Femur (tissue), 1 donor: ENCODE measurements at regions not wholly inside any gene's neighbourhood (a gene's known extent, or its start where the extent isn't known, plus 50 kb on each side); places are given as distances from the start of the nearest gene placed in this dataset.

ENCODE experiments used
- DNase-seq: peaks from one replicate; pipeline ENCODE4 v3.0.0-alpha.2; 2017

DNA sequence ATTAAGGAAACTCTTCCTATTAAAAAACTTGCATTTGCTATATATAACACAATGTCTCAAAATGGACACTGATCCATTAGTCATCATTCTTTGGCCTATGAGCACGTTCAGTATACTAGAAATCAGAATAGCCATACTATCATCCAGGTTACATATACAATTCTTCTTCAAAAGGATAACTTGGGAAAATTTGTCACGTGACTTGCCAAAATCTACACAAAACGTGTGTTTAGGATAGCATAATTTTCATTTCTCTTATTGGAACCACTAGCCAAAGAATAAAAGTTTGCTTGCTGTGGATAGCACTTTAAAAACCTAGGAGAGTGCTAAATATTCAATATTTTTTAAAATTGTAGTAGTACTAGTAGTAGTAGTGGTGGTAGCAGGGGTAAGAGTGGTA, 714.3 kb upstream of the FOXG1 start:
- DNase-seq, result no peak

- DNase-seq, result no peak
These were observed 711.6 kb upstream of the FOXG1 start for GRCh38 chr14:28055008-28055407.

DNA sequence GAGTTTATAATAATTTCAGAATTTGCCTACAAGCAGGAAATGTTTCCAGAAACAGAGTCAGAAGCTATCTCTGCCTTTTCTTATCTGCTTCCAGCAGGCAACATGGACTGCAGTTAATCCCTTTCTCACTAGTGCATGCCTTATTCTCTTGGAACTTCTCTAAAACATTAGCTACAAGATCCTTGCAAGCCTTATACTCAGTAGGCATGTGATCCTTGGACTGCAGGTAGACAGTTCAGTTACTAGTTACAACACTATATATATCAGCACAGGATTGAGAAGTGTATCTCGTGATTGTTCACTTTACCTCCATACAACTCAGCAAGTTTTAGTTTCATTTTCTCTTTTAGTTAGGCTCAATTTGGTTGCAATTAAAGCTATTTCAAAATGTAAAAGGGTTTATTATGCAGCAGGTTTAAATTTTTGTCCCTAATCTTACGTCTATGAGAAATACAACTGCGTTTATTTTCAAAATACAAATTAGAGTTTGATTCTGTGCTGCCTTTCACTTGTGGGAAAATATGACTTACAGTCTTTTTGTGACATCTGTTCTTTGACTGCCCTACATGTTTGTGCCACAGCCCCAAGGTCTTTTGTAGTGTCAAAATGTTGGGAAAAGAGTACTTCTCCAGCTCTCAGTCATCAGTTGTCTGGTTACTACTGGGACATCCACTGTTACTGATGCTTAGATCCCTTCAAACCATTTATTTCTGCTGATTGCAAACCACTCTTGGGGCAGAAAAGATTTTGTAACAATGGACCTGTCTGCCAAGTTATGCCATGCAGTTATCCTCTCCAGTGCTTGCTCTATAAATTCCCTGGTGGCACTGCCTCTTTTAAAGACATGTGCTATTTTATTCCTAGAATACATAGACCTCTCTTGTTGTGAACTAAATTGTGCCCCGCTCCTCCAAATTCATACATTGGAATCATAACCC, 709.0 kb upstream of the FOXG1 start:
- no peak for DNase-seq

DNA sequence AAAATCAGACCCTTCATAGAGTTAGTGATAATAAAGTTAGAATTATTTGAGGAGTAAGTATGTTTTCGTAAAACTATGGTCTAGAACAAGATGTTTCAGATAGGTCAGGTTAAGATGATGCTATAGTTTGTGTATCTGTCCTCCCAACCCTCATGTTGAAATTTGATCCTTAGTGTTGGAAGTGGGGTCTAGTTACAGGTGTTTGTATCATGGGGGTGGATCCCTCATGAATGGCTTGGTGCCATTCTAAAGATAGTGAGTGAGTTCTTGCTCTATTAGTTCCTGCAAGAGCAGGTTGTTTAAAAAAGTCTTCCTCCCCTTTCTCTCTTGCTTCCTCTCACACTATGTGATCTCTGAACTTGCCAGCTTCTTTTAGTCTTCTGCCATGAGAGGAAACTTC, 707.3 kb upstream of the FOXG1 start:
- no peak for DNase-seq

- DNase-seq, result no peak
These were observed 705.6 kb upstream of the FOXG1 start for GRCh38 chr14:28061006-28061405.

- no peak for DNase-seq
These were observed 689.6 kb upstream of the FOXG1 start for GRCh38 chr14:28077021-28077420.

GRCh38 chr14:28083389-28083788, 683.2 kb upstream of the FOXG1 start:
- no peak for DNase-seq

- DNase-seq, result no peak
These were observed 678.5 kb upstream of the FOXG1 start for GRCh38 chr14:28088125-28088524.

DNA sequence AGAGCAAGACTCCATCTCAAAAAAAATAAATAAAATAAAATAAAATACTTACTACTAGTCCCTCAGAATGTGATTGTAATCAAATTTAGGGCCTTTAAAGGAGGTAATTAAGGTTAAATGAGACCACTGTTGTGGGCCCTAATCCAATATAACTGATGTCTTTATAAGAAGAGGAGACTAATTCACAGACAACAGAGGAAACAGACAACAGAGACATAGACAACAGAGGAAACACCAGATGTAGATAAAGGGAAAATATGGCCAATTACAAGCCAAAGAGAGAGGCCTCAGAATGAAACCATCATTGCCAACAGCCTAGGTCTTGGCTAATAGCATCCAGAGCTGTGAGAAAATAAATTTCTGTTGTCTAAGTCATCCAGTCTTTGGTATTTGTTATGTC, 669.0 kb upstream of the FOXG1 start:
- no peak for DNase-seq

DNA sequence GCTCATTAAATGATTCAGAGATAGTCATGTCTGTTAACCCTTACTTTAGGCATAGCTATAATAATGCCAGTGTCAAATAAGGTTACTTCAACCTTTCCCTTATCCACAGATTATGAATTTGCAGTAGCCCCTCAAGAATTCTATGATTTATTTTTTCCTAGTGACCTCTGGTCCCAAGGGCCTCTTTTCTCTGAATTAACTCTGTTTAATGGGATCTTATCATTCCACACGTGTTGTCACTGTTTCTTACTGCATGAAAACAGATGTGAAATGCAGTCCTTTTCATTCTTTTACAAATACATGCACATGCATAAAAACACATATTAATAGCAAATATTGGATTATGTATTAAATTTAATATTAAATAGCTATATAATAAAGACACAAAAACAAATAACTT, 667.7 kb upstream of the FOXG1 start:
- DNase-seq, result no peak

DNA sequence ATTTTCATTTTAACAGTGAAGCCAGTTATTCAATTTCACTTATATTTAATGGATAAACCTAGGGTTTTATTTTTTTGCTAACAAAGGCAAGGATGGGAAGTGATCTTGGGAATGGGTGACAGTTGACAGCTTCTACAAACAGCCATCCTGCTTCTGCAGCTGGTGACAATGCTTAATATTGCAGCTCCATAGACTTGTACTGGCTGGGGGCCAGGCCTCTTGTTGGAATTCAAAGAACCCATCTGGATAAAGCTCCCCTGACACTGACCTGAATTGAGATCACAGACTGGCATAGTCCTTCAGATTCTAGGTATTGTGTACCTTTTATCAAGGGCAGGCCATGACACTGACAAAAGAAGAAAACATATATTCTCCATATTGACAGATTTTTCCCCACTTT, 664.6 kb upstream of the FOXG1 start:
- DNase-seq, result peak; percentile 18

GRCh38 chr14:28102814-28103213, 663.8 kb upstream of the FOXG1 start:
- DNase-seq, result no peak

- no peak for DNase-seq
These were observed 653.3 kb upstream of the FOXG1 start for GRCh38 chr14:28113311-28113710.

- DNase-seq, result no peak
These were observed 649.9 kb upstream of the FOXG1 start for GRCh38 chr14:28116716-28117115.

GRCh38 chr14:28119849-28120248, 646.7 kb upstream of the FOXG1 start:
- DNase-seq, result no peak

GRCh38 chr14:28120391-28120790, 646.2 kb upstream of the FOXG1 start:
- DNase-seq, result no peak

- DNase-seq, result no peak
These were observed 644.9 kb upstream of the FOXG1 start for GRCh38 chr14:28121512-28122297.

DNA sequence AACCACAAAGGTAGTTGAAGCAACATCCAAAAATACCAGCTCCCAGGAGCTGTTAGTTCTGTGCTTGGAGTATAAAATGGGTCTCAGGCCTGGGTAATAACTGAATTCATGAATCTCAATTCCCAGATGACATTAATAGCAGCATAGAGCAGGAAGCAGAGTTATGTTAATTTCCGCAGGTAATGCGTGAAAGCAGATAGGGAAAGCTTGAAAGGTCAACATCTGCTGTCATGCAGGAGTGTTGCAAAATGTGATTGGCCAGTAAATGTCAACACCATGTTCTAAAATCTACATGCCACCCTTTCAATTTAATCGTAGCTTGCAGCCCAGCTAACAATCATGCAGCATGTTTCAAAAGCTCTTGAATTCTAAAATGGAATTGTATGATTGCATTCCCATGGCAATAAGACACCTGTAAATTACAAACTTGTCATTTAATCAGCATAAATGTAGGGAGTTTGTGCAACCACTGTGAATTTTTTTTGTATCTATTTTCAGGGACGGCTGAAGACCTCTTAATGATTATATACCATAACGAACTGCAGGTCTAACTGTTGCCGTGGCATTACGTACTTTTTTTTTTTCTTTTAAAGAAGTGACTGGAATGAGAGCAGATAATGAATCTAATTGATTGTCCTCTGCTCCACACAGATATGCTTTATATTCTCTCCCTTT, 635.8 kb upstream of the FOXG1 start:
- DNase-seq, result no peak

GRCh38 chr14:28138341-28138740, 628.2 kb upstream of the FOXG1 start:
- DNase-seq, result no peak

GRCh38 chr14:28141662-28142061, 624.9 kb upstream of the FOXG1 start:
- no peak for DNase-seq

GRCh38 chr14:28142400-28143015, 624.1 kb upstream of the FOXG1 start:
- DNase-seq, result no peak

DNA sequence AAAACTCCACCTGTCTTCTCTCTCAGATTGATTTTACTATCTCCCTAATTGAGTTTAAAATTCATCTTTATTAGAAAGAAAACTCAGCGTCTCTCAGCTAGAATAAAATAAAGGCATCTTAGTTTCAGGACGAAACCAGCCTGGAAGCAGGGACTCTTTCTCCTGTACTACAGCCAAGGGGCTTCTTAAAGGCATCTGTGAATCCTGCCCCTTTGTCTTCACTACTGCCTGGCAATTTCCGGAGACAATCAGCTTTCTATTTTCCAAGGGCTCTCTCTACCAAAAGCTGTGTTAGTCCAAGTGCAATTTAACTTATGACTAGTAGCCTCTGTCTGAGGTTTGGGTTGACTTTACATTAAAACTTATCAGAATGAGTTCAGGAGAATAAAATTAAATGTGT, 623.3 kb upstream of the FOXG1 start:
- no peak for DNase-seq

- no peak for DNase-seq
These were observed 614.7 kb upstream of the FOXG1 start for GRCh38 chr14:28151926-28152325.
